MV-4-11 (cell line): ENCODE measurements at regions not wholly inside any gene's neighbourhood (a gene's known extent, or its start where the extent isn't known, plus 50 kb on each side); places are given as distances from the start of the nearest gene placed in this dataset.

Source experiments
- DNase-seq: peaks from one replicate; lab custom pipeline; 2025; lab: John Stamatoyannopoulos, UW

DNA sequence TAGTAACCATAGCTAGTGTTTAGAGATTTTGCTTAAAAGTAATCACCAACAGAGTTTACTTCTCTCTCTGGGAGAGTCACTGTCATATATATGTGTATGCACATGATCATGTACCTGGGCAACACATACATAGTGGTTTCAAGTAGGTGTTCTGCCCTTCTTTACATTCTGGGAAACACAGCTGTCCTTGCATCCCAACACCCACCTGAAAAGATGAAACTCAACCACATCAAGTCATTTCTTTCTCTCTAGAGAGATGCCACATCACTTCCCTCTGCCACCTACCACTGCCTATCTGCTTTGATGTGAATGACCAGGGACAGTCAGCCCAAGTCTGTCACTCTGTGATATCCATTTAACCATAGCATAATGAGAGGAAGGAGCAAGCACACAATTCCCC lies 155.8 kb upstream of the GADL1 start:
- no peak for DNase-seq

DNA sequence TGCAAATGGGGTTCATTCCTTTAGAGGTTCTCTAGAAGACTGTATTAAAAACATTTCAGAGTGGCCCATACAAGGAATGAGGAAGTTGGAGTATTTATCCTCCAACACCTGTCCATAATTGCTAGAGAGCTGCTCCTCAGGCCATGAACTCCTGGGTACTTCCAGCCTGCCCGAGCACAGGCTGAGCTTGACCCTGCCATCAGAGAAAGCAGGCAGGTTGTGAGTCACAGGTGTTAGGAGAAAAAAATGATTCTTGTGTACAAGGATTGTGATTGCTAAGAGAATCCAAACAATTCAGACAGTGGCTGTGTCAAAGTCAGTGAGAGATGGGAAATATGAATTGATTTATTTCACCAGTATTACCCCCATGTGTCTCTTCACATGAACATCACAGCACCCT lies 156.8 kb upstream of the GADL1 start:
- DNase-seq = no peak

DNA sequence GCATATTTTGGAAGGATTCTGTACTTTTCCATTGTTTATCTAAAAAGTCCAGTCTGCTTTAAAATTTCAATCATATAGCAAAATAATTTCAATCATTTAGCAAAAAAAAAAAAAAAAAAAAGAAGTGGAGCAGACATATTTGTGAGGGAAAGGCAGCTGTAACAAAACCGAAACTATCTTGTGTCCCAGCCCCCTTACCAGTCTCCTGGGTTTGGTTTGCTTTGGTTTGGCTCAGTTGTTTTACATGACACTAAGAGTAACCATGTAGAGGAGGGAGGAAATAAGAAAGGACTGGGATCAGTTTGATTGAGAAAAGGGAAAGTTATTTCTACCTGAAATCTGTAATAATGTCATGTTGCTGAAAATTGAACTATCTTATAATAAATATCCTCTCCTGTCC lies 158.8 kb upstream of the GADL1 start:
- no peak for DNase-seq

DNA sequence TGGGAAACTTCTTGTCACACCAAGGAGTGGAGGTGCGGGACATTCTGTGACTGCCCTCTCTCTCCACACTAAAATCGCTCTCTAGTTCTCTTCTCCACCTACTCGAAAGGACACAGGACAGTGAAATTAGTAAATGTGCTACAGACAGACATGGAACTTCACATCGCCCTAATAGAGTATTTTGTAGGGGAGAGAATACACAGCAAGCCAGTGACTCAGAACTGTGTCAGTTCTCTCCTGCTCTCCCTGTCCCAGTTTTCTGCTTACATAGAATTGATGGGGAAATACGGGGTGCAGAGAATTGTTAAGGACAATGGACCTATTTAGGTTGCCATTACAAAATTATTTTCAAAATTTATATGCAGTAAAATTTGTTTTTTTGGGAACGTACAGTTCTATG lies 159.6 kb upstream of the GADL1 start:
- DNase-seq = no peak

DNA sequence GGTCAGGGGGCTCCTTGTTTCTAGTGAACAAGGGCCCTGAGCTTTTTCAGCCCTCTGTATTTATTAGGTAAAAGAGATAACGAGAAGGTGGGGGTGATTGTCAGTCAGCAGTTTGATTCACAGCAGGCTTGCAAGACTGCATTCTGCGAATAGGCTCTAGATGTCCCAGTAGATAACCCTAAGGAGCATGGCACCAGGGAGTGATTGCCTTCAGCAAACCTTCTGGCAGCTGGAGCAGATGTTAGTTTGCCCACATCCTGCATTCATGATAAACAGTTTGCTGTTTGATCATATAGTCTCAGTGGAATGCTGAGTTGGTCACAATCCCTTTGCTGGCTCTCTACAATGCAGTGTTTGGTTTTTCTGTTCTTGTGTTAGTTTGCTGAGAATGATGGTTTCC lies 161.3 kb upstream of the GADL1 start:
- no peak for DNase-seq

DNA sequence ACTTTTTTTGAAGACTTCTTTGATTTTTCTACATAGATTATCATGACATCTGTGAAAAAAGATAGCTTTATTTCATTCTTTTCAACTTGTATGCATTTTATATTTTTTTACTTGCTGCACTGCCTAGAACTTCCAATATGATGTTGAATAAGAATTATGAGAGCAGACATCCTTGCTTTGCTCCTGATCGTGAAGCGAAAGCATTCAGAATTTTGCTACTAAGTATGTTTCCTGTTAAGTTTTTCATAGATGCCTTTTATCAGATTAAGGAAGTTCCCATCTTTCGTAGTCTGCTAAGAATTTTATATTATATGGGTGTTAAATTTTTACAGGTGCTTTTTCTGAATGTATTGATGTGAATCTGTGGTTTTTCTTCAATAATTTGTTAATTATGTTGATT lies 163.4 kb upstream of the GADL1 start:
- DNase-seq = no peak

DNA sequence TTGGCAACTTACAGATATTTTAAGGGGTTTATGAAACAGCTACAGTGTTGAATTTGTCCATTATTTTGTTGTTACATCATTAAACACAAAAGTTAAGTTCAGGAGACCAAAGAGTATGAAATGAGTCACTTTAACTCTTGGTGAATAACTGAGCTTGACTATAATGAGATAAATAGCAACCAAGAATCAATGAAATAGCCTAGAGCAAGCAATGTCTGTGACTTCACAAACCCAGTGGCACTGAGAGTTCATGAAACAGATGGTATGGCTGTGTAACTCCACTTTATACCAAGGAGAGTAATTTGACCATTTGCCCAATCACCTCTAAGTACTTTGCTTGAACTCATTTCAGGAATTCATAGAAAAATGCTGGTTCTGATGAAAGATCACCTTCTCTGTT lies 169.6 kb upstream of the GADL1 start:
- DNase-seq = no peak

DNA sequence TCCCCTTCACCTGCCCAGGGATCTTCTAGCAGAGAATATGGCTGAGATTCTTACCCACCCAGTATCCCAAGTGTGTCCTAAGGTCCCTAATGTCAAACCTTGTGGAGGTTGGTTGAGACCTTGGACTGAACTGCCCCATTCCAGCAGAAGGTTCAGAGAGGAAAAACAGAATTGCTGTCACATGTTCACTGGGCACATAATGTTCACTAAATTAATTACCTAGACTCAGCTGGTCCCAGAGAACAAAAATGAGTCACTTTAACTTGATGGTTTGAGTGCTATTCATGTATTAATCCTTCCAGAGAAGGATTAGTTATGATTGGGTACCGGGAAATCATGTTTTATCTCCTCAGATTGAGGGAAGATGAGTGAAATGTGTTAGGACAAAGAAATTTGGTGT lies 171.3 kb upstream of the GADL1 start:
- DNase-seq = no peak

DNA sequence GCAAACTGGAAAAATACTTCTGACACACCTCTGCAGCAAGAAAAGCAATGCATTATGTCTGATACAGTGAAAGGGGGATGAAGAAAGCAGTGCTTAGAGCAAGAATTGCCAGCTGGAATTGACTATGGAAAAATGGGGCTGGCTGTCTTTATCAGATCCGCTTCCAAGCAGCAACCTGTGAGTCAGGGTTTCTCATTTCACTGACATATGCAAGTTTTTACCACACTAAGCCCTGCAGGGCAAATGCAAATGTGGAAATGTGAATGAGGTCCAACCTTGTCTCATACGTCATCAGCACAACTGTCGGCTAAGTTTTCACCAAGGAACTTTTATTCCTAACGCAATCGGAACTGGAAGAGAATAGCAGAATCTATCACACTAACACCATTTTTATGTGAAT lies 172.5 kb upstream of the GADL1 start:
- DNase-seq = no peak

DNA sequence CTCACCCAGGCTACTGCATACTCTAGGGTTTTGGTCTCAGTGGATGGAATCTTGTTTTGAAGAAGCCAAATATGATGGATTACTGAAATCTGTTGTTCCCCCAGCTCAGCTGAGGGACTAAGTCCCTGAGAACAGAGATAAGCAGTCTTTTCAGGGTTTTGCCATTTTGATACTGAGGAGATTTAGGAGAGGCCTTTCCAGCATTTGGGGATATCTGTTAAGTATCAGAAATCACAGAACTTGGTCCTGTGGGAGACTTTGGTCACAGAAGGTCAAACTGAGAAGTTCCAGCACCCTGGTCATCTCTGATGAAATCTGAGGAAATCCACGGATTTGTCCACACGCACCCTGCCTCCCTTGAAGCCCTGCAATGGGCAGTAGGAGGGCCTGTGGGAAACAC lies 181.0 kb upstream of the GADL1 start:
- DNase-seq = no peak

DNA sequence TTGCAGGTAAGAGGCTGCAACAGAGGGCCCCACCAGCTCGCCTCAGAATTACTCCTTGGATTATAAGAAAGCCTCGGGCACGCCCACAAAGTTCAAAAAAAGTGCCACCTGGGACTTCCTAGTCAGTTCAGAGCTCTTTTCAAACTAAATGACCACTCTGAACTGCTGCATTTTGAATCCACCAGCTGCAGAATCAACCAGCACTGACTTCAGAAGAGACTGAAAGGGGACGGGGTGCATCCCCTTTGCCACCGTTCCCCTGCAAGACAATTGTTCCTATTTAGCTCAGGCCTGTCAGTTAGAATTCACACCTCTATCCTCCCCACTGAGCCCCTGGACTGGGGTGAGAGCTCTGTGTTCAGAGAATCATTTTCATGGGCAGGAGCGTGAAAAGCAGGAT lies 181.4 kb upstream of the GADL1 start:
- no peak for DNase-seq

DNA sequence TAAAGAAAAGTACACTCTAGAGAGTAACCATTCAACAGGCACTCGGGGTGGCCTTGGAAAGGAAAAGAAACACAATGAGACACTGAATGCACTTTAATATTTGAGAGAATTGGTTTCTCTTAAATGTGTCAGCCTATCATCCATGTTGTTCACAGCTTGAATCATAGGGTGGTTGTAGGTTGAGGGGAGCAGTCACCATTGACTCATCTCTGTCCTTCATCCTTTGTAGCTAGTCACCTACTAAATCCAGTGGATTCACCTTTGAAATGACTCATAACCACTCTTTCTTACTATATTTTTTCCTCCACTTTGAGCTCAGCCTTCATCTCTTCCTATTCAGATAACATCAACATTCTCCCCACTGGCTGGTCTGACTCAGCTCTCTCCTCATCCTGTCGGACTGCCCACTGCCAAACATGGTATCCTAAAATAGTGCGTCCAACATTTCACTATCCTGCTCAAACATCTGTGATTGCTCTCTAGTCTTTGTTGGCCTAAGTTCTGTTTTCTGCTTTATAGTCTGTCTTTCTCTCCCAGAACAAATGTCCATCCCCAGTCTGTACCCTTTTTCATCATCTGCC lies 182.7 kb upstream of the GADL1 start:
- DNase-seq = no peak

DNA sequence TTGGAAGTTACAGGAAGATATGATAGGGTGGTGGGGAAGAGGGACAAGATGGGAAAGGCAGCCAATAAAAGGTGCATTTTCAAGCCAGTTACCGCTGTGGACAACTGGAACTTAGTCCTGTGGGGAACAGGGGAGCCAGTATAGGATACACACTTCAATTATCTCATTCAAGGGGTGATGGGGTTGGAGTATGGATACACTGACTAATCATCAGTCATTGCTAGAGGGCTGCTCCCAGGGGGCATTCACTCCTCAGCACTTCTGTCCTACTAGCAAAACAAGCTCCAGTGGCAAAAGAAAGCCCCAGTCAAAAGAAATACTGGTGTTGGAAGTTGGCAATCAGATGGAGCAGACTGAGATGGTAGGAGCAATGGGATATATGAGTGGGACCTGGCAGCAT lies 183.4 kb upstream of the GADL1 start:
- no peak for DNase-seq

DNA sequence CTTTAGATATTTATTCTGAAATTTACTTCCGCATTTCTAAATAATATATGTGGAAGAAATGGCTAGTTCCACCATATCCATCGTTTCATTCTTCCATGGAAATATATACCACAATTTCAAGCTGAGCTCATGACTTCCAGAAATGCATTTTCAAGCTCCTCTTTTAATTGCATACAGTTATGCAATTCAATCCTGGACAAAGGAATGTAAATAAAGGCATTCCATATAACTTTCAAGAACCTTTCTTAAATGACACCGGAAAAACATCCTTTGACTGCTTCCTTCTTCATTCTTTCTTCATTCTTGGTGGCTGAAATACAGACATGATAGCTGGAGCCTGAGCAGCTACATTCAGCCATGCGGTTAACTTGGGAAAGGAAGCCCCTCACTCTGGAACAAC lies 185.2 kb upstream of the GADL1 start:
- no peak for DNase-seq

DNA sequence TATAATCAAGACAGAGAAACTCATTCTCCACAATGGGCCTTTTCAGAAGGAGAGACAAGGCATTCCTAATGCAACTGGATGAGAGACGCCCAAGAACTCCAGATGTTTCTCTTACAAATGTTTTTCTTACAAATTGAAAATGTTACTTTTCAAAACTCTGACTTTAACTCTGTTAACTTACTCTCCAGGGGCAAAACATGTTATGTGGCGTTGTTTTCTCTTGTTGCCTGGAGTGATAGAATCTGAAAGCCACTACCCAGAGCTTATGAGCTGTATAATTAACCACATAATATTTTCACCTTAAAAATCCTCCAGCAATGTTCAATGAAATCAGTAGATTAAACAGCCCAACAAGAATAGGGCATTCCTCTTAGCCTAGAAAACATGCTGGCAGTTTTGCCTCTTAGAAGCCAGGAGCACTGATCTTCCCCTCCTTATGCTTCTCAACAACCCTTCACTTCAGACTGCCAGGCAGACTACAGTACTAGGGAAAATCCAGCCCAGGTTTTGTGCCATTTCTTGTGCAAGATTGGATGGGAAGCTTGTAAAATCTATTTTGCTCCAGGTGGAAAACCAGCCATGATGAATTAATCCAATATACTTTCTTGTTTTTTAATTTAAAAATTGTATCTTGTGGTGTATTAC lies 186.7 kb upstream of the GADL1 start:
- DNase-seq = no peak

DNA sequence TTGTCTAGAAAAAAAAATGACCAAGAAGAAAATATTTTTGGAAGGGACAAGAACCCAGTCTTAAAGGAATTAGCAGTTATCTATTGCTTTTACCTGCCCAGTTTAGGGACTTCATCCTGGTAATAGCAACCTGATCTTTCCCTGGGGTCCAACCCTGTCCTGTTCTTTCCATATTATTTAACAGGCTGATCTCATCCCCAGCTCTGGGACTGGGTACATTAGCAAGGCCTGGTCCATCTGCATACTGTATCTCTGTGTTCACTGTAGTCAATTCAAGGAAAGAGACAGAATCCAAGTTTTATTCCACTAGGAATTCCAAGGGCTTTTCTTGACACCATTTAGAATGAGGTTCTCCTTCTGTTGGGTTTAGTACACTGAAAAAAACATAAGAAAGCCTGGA lies 191.7 kb upstream of the GADL1 start:
- no peak for DNase-seq

DNA sequence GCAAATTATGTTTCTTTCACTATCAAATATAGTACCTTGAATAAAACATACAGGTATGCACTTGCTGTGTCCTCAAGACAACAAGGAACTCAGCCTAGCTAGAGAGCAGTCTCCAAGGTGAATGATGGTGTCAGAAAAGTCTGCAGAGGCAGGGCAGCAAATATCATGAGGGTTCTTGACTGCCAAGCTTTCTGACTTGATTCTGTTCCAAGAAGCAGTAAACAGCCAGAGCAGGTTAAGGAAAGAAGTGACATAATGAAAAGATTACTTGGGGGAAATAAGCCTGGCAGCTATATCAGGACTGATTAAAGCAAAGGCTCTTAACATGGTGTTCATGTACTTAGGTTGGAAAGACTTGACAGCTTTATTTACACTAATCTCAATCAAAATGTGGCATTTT lies 192.2 kb upstream of the GADL1 start:
- no peak for DNase-seq

DNA sequence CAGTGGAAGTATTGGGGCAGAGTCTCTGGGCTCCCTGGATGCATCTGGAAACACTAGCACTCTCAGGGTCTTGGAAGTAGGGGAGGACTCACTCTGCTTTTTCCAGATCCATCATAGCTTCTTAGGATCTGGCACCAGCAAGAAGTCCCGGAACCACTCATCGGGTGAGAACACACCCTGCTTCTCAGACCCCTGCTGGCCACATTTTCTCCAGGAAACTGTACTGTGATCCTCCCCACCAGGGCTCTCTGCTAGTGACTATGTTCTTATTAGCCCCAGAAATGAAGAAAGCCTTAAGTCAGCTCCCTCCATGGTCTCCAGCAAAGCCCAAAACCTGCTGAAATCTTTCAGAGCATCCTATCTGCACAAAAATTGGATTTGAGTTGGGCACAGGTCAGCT lies 197.3 kb upstream of the GADL1 start:
- no peak for DNase-seq

DNA sequence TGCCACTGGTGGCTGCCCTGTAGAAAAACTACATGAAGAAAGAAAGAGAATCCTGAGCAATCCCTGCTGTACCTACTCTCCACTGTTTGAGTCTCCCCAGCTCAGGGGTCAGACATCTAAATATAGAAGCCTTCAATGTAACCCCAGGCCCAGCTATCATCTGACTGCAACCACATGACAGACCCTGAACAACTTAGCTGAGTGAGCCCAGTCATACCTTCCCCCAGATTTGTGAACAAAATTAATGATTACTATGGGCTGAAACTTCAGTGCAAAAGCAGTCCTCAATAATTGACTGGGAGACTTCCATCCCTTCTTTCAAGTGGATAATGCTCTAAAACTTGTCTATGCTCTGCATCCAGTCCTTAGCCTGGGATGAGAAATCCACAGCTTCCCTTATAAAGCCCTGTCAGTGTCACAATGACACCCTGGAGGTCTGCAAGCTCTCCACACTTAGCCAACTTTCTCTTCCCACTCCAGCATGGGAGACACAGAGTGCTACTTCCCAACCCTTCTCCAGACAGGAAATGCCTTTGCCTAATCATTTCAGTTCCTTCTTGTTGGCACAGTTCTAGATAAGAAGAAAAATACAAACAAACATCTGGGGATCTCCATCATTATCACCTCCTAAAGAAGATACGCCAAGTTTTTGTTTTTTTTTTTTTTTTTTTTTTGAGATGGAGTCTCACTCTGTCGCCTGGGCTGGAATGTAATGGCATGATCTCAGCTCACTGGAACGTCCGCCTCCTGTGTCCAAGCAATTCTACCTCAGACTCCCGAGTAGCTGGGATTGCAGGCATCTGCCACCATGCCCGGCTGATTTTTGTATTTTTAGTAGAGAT lies 198.5 kb upstream of the GADL1 start:
- DNase-seq = no peak

DNA sequence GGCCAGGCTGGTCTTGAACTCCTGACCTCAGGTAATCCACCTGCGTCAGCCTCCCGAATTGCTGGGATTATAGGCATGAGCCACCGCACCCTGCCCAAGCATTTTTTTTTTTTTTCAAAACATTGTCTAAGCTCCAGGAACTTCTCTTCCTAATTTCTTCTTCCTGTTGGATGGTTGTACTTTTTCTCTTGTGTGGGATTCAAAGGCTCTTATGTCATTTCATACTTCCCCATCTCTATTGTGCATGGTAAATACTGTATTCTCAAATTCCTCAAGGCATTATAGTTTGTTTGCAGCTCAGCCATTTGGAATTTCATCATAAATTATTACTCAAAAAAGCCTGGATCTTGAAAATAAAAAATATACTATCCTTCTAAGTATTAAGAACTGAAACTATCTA lies 199.1 kb upstream of the GADL1 start:
- DNase-seq = no peak

DNA sequence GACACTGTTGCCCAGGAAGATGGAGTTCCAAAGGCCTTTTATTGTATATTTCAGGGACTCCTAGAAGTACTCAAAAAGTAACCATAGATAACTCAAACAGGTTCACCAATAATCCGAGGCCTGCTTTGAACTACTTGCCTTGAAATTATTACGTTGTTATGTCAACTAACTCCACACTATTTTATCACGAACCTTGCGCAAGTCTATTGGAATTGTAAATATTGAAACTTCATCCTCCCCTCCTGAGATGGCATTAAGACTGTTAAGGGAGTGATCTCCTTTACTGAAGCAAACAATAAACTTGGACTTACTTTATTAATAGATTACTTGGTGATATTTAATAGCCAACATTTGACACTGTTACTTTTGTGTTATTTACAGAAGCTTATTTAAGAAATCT lies 199.6 kb upstream of the GADL1 start:
- DNase-seq = no peak

DNA sequence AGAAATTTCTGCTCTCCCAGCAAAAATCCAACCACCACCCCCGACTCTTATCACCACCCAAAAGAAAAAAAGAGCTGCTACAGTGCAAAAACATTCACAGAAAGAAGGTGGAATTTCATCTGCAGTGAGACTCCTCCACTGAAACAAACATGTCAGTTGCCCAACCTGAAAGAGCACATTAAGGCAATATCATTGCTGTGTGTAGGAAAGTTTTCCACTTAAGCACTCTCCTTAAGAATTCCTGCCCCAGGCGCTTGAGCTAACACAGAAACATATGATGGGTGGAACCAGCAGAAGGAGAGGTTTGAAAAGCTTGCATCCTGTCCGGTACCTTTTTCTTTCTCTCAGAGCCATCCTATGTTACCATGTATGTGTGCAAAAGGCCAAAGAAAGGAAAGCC lies 200.8 kb upstream of the GADL1 start:
- DNase-seq = no peak

DNA sequence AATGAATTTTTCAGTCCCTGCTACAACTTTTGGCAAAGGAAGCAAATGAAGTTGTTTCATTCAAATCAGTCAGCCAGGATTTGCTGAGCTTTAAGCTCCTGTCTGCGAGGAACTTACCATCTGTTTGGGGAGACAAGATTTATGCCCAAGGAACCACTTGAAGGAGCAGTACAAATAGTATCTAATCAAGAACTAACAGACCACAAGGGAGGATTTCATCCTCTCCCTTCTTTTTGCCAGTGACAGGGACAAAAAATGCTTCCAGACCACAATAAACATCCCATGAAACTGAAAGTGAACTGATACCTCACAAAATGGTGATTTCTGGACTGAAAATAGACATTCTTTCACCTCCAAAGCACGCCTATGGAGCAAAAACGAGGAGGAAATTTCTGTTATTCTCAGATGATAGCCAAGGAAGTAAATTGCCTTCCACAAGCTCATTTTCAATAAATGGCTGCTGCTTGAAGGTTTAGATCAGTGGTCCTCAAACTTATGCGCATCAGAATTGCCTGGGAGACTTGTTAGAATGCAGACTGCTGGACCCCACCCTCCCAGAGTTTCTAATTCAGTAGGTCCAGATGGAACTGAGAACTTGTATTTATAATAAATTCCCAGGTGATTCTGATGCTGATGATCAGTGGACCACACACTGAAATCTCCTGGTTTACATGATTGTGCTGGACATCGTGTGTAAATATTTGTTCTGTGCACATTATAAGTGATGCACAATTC lies 202.4 kb upstream of the GADL1 start:
- peak; percentile 32 for DNase-seq
